NOMO-1 (cell line): ENCODE measurements at regions not wholly inside any gene's neighbourhood (a gene's known extent, or its start where the extent isn't known, plus 50 kb on each side); places are given as distances from the start of the nearest gene placed in this dataset.
"Not testable (repeated sequence)": the region's sequence is repeated elsewhere in the genome, so short reads cannot be mapped to it uniquely, and the experiment has no call there.

Experiments used
- DNase-seq, 2 experiments: peaks; one replicate each; lab custom pipeline; 2025; ENCODE audit not compliant: unreplicated experiment in 2 of 2; lab: John Stamatoyannopoulos, UW

GRCh38 chr21:15562748-15563147 lies 167.0 kb upstream of the USP25 start:
- DNase-seq, result no peak

GRCh38 chr21:15564907-15565306 lies 164.9 kb upstream of the USP25 start:
- no peak for DNase-seq

GRCh38 chr21:15566703-15567102 lies 163.1 kb upstream of the USP25 start:
- DNase-seq, result no peak

- DNase-seq, result no peak
Measured at GRCh38 chr21:15567191-15567590, 162.6 kb upstream of the USP25 start.

GRCh38 chr21:15568516-15568915 lies 161.3 kb upstream of the USP25 start:
- DNase-seq, result no peak

- no peak for DNase-seq
Measured at GRCh38 chr21:15586752-15587427, 142.9 kb upstream of the USP25 start.

- DNase-seq, result peak; percentile 16 to 34
Measured at GRCh38 chr21:15592271-15592860, 137.4 kb upstream of the USP25 start.

GRCh38 chr21:15592957-15593356 lies 136.8 kb upstream of the USP25 start:
- DNase-seq, result no peak

- DNase-seq, result no peak
Measured at GRCh38 chr21:15601390-15601789, 128.4 kb upstream of the USP25 start.

- no peak for DNase-seq
Measured at GRCh38 chr21:15604413-15604812, 125.4 kb upstream of the USP25 start.

- DNase-seq, result no peak
Measured at GRCh38 chr21:15614766-15615165, 115.0 kb upstream of the USP25 start.

- DNase-seq, result no peak
Measured at GRCh38 chr21:15616864-15617574, 112.8 kb upstream of the USP25 start.

- DNase-seq, result no peak
Measured at GRCh38 chr21:15617964-15618363, 111.8 kb upstream of the USP25 start.

- no peak for DNase-seq
Measured at GRCh38 chr21:15620892-15621291, 108.9 kb upstream of the USP25 start.

GRCh38 chr21:15624646-15625045 lies 105.1 kb upstream of the USP25 start:
- no peak for DNase-seq

- no peak for DNase-seq
Measured at GRCh38 chr21:15625363-15625762, 104.4 kb upstream of the USP25 start.

GRCh38 chr21:15626031-15626430 lies 103.8 kb upstream of the USP25 start:
- peak in 1 of 2 experiments; percentile 7 for DNase-seq

- DNase-seq, result no peak
Measured at GRCh38 chr21:15627011-15627410, 102.8 kb upstream of the USP25 start.

- DNase-seq, result no peak
Measured at GRCh38 chr21:15627823-15628222, 102.0 kb upstream of the USP25 start.

- DNase-seq, result no peak
Measured at GRCh38 chr21:15631342-15631741, 98.4 kb upstream of the USP25 start.

- DNase-seq, result not testable (repeated sequence)
Measured at GRCh38 chr21:15634541-15634940, 95.2 kb upstream of the USP25 start.
